Liver (tissue), 8 donors: ENCODE measurements at regions not wholly inside any gene's neighbourhood (a gene's known extent, or its start where the extent isn't known, plus 50 kb on each side); places are given as distances from the start of the nearest gene placed in this dataset.

Source experiments
- DNase-seq: peaks from one replicate; pipeline ENCODE4 v3.0.0-alpha.2; 2017; ENCODE audit warnings: low spot score
- H3K27ac ChIP-seq, 2 donors: one replicate each; pipeline ENCODE4 v1.7.0; 2013; ENCODE audit warnings: inconsistent platforms in 2 of 2, low read length in 2 of 2, control low read depth in 1 of 2, low read depth in 1 of 2, mild to moderate bottlenecking in 1 of 2
- H3K27me3 ChIP-seq, 4 donors: one replicate each; pipeline versions ENCODE4 v1.6.1 to v1.7.0; 2013; ENCODE audit warnings: low read length in 3 of 4, inconsistent platforms in 1 of 4, mild to moderate bottlenecking in 1 of 4, moderate library complexity in 1 of 4; ENCODE audit not compliant: control insufficient read depth in 4 of 4, insufficient read depth in 4 of 4
- H3K36me3 ChIP-seq, 4 donors: one replicate each; pipeline versions ENCODE4 v1.6.1 to v1.7.0; 2013; ENCODE audit warnings: low read length in 3 of 4, mild to moderate bottlenecking in 3 of 4, low read depth in 1 of 4, moderate library complexity in 1 of 4; ENCODE audit not compliant: control insufficient read depth in 4 of 4, insufficient read depth in 3 of 4
- H3K4me1 ChIP-seq, 4 donors: one replicate each; pipeline versions ENCODE4 v1.6.1 to v1.7.0; 2013; ENCODE audit warnings: low read length in 3 of 4, mild to moderate bottlenecking in 3 of 4, moderate library complexity in 1 of 4; ENCODE audit not compliant: control insufficient read depth in 4 of 4, insufficient read depth in 4 of 4
- H3K4me3 ChIP-seq, 3 donors: one replicate each; pipeline versions ENCODE4 v1.6.1 to v1.7.0; 2013; ENCODE audit warnings: low read length in 3 of 3, control low read depth in 1 of 3, low read depth in 1 of 3, mild to moderate bottlenecking in 1 of 3
- H3K9ac ChIP-seq, 2 donors: one replicate each; pipeline ENCODE4 v1.7.0; 2013; ENCODE audit warnings: low read length in 2 of 2, mild to moderate bottlenecking in 2 of 2, moderate library complexity in 2 of 2, control low read depth in 1 of 2, low read depth in 1 of 2
- H3K9me3 ChIP-seq, 4 donors: one replicate each; pipeline versions ENCODE4 v1.6.1 to v1.7.0; 2013; ENCODE audit warnings: low read length in 3 of 4; ENCODE audit not compliant: control insufficient read depth in 4 of 4
- EGR1 ChIP-seq, 2 donors: IDR thresholded peaks; 2 replicates each; pipeline ENCODE4 v1.6.1; 2016 to 2018; ENCODE audit warnings: antibody characterized with exemption in 2 of 2, low read depth in 2 of 2
- FOXA1 ChIP-seq: IDR thresholded peaks from 2 replicates; pipeline ENCODE4 v1.6.1; 2016; ENCODE audit warnings: antibody characterized with exemption
- FOXA2 ChIP-seq: IDR thresholded peaks from 2 replicates; pipeline ENCODE4 v1.6.1; 2016; ENCODE audit warnings: antibody characterized with exemption
- HNF4A ChIP-seq, 2 donors: conservative IDR thresholded peaks; 2 replicates each; pipeline ENCODE4 v1.6.1; 2016; ENCODE audit warnings: antibody characterized with exemption in 2 of 2, mild to moderate bottlenecking in 2 of 2
- HNF4G ChIP-seq: IDR thresholded peaks from 2 replicates; pipeline ENCODE4 v1.6.1; 2016; ENCODE audit warnings: antibody characterized with exemption
- NR2F2 ChIP-seq: IDR thresholded peaks from 2 replicates; pipeline ENCODE4 v1.6.1; 2016; ENCODE audit warnings: antibody characterized with exemption
- RAD21 ChIP-seq, 2 donors: IDR thresholded peaks; 2 replicates each; pipeline ENCODE4 v1.6.1; 2016; ENCODE audit warnings: antibody characterized with exemption in 2 of 2, mild to moderate bottlenecking in 2 of 2
- RXRA ChIP-seq, 2 donors: IDR thresholded peaks; 2 replicates each; pipeline ENCODE4 v1.6.1; 2017 to 2018; ENCODE audit warnings: antibody characterized with exemption in 2 of 2, mild to moderate bottlenecking in 1 of 2
- SP1 ChIP-seq: IDR thresholded peaks from 2 replicates; pipeline ENCODE4 v1.6.1; 2018; ENCODE audit warnings: antibody characterized with exemption, mild to moderate bottlenecking
- TAF1 ChIP-seq: conservative IDR thresholded peaks from 2 replicates; pipeline ENCODE4 v1.6.1; 2016; ENCODE audit warnings: antibody characterized with exemption, mild to moderate bottlenecking
- YY1 ChIP-seq: IDR thresholded peaks from 2 replicates; pipeline ENCODE4 v1.6.1; 2016; ENCODE audit warnings: antibody characterized with exemption, mild to moderate bottlenecking
- ZBTB33 ChIP-seq: IDR thresholded peaks from 2 replicates; pipeline ENCODE4 v1.6.1; 2016; ENCODE audit warnings: antibody characterized with exemption
- WGBS: extraction: QIAGEN DNeasy Blood & Tissue Kit; methylation state at CpG from one replicate; pipeline ENCODE4 v1.1.7; 2013; 5-methylcytosine and 5-hydroxymethylcytosine counted together
- TF ChIP-seq, protein P1 (sequence below): fragments of 150-350 bp; IDR thresholded peaks from 2 replicates; pipeline ENCODE4 v1.5.1; 2017; ENCODE audit warnings: improper control_type of control experiment, low read depth, low read length; ENCODE audit not compliant: missing input control
- TF ChIP-seq, protein P2 (sequence below): IDR thresholded peaks from 2 replicates; pipeline ENCODE4 v1.6.1; 2016; ENCODE audit warnings: antibody characterized with exemption, mild to moderate bottlenecking
- TF ChIP-seq, protein P3 (sequence below): IDR thresholded peaks from 2 replicates; pipeline ENCODE4 v1.6.1; 2016; ENCODE audit warnings: antibody characterized with exemption
- TF ChIP-seq, protein P4 (sequence below): IDR thresholded peaks from 2 replicates; pipeline ENCODE4 v1.6.1; 2016; ENCODE audit warnings: antibody characterized with exemption
- donor health status: healthy.
- donor health status: healthy.
- donor health status: healthy.
- donor health status: healthy.
- donor health status: healthy.

GRCh38 chr19:46927106-46927505 is 66.3 kb downstream of the ARHGAP35 start:
- DNase-seq, result no peak
- peaks cover 15 to 34% (median 22%) of the 10 kb centered on the region in 4 donors for H3K4me1 ChIP-seq

More at GRCh38 chr19:46927106-46927505, 66.3 kb downstream of the ARHGAP35 start:
- Histone ChIP-seq H3K4me3 (no peak overlapping the region), H3K9ac (no peak overlapping the region), H3K27me3 (no peaks in the 10 kb centered on the region), H3K36me3 (peaks cover 0 to 5% (median 1%) of the 10 kb centered on the region in 4 donors), H3K27ac (no peak overlapping the region), H3K9me3 (no peaks in the 10 kb centered on the region)
- WGBS, result 80% methylated on average over 6 of the region's 6 CpGs
- TF ChIP-seq EGR1 (IDR thresholded peaks at IDR 0.05; ENCODE audit: low read depth in 2 of 2) (no peak), NR2F2 (no peak), RAD21 (IDR thresholded peaks at IDR 0.05) (no peak), FOXA2 (no peak), FOXA1 (no peak), YY1 (no peak), HNF4G (no peak), RXRA (IDR thresholded peaks at IDR 0.05) (no peak), SP1 (no peak), HNF4A (conservative IDR thresholded peaks at IDR 0.05) (no peak), TAF1 (no peak), ZBTB33 (no peak)
- TF ChIP-seq, protein P1, sequence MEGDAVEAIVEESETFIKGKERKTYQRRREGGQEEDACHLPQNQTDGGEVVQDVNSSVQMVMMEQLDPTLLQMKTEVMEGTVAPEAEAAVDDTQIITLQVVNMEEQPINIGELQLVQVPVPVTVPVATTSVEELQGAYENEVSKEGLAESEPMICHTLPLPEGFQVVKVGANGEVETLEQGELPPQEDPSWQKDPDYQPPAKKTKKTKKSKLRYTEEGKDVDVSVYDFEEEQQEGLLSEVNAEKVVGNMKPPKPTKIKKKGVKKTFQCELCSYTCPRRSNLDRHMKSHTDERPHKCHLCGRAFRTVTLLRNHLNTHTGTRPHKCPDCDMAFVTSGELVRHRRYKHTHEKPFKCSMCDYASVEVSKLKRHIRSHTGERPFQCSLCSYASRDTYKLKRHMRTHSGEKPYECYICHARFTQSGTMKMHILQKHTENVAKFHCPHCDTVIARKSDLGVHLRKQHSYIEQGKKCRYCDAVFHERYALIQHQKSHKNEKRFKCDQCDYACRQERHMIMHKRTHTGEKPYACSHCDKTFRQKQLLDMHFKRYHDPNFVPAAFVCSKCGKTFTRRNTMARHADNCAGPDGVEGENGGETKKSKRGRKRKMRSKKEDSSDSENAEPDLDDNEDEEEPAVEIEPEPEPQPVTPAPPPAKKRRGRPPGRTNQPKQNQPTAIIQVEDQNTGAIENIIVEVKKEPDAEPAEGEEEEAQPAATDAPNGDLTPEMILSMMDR, result no peak
- TF ChIP-seq, protein P2, sequence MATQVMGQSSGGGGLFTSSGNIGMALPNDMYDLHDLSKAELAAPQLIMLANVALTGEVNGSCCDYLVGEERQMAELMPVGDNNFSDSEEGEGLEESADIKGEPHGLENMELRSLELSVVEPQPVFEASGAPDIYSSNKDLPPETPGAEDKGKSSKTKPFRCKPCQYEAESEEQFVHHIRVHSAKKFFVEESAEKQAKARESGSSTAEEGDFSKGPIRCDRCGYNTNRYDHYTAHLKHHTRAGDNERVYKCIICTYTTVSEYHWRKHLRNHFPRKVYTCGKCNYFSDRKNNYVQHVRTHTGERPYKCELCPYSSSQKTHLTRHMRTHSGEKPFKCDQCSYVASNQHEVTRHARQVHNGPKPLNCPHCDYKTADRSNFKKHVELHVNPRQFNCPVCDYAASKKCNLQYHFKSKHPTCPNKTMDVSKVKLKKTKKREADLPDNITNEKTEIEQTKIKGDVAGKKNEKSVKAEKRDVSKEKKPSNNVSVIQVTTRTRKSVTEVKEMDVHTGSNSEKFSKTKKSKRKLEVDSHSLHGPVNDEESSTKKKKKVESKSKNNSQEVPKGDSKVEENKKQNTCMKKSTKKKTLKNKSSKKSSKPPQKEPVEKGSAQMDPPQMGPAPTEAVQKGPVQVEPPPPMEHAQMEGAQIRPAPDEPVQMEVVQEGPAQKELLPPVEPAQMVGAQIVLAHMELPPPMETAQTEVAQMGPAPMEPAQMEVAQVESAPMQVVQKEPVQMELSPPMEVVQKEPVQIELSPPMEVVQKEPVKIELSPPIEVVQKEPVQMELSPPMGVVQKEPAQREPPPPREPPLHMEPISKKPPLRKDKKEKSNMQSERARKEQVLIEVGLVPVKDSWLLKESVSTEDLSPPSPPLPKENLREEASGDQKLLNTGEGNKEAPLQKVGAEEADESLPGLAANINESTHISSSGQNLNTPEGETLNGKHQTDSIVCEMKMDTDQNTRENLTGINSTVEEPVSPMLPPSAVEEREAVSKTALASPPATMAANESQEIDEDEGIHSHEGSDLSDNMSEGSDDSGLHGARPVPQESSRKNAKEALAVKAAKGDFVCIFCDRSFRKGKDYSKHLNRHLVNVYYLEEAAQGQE, result no peak
- TF ChIP-seq, protein P3, sequence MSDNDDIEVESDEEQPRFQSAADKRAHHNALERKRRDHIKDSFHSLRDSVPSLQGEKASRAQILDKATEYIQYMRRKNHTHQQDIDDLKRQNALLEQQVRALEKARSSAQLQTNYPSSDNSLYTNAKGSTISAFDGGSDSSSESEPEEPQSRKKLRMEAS, result no peak
- TF ChIP-seq, protein P4, sequence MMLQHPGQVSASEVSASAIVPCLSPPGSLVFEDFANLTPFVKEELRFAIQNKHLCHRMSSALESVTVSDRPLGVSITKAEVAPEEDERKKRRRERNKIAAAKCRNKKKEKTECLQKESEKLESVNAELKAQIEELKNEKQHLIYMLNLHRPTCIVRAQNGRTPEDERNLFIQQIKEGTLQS, result no peak
